ENCODE measurements at regions not wholly inside any gene's neighbourhood (a gene's known extent, or its start where the extent isn't known, plus 50 kb on each side); places are given as distances from the start of the nearest gene placed in this dataset.

- peak; percentile 65 for DNase-seq (ENCODE audit: low read depth)
Observed at GRCh38 chr2:47266939-47267710, 90.8 kb upstream of the CALM2 start.

GRCh38 chr2:47265751-47266231 is 89.5 kb upstream of the CALM2 start:
- DNase-seq (ENCODE audit: low read depth) = no peak

GRCh38 chr2:47265158-47265557 is 88.8 kb upstream of the CALM2 start:
- no peak for DNase-seq (ENCODE audit: low read depth)

GRCh38 chr2:47264686-47265085 is 88.4 kb upstream of the CALM2 start:
- no peak for DNase-seq (ENCODE audit: low read depth)

- no peak for DNase-seq (ENCODE audit: low read depth)
Observed at GRCh38 chr2:47264143-47264542, 87.8 kb upstream of the CALM2 start.

- DNase-seq (ENCODE audit: low read depth) = no peak
Observed at GRCh38 chr2:47262657-47263056, 86.3 kb upstream of the CALM2 start.

- no peak for DNase-seq (ENCODE audit: low read depth)
Observed at GRCh38 chr2:47260971-47261370, 84.7 kb upstream of the CALM2 start.

GRCh38 chr2:47259829-47260228 is 83.5 kb upstream of the CALM2 start:
- DNase-seq (ENCODE audit: low read depth) = no peak

GRCh38 chr2:47257946-47258348 is 81.6 kb upstream of the CALM2 start:
- peak; percentile 93 for DNase-seq (ENCODE audit: low read depth)

- no peak for DNase-seq (ENCODE audit: low read depth)
Observed at GRCh38 chr2:47256416-47257087, 80.2 kb upstream of the CALM2 start.

GRCh38 chr2:47255794-47256193 is 79.5 kb upstream of the CALM2 start:
- DNase-seq (ENCODE audit: low read depth) = no peak

- DNase-seq (ENCODE audit: low read depth) = no peak
Observed at GRCh38 chr2:47254464-47254863, 78.2 kb upstream of the CALM2 start.

GRCh38 chr2:47253447-47253846 is 77.1 kb upstream of the CALM2 start:
- no peak for DNase-seq (ENCODE audit: low read depth)

GRCh38 chr2:47251404-47251675 is 75.0 kb upstream of the CALM2 start:
- DNase-seq (ENCODE audit: low read depth) = no peak

GRCh38 chr2:47250586-47251403 is 74.5 kb upstream of the CALM2 start:
- DNase-seq (ENCODE audit: low read depth) = no peak

GRCh38 chr2:47249931-47250330 is 73.6 kb upstream of the CALM2 start:
- DNase-seq (ENCODE audit: low read depth) = no peak

GRCh38 chr2:47249157-47249900 is 73.0 kb upstream of the CALM2 start:
- peak; percentile 71 for DNase-seq (ENCODE audit: low read depth)

- DNase-seq (ENCODE audit: low read depth) = no peak
Observed at GRCh38 chr2:47243596-47244323, 67.4 kb upstream of the CALM2 start.

GRCh38 chr2:47241715-47242114 is 65.4 kb upstream of the CALM2 start:
- DNase-seq (ENCODE audit: low read depth) = no peak

GRCh38 chr2:47239119-47239969 is 63.0 kb upstream of the CALM2 start:
- no peak for DNase-seq (ENCODE audit: low read depth)
